ENCODE measurements at regions not wholly inside any gene's neighbourhood (a gene's known extent, or its start where the extent isn't known, plus 50 kb on each side); places are given as distances from the start of the nearest gene placed in this dataset.

DNA sequence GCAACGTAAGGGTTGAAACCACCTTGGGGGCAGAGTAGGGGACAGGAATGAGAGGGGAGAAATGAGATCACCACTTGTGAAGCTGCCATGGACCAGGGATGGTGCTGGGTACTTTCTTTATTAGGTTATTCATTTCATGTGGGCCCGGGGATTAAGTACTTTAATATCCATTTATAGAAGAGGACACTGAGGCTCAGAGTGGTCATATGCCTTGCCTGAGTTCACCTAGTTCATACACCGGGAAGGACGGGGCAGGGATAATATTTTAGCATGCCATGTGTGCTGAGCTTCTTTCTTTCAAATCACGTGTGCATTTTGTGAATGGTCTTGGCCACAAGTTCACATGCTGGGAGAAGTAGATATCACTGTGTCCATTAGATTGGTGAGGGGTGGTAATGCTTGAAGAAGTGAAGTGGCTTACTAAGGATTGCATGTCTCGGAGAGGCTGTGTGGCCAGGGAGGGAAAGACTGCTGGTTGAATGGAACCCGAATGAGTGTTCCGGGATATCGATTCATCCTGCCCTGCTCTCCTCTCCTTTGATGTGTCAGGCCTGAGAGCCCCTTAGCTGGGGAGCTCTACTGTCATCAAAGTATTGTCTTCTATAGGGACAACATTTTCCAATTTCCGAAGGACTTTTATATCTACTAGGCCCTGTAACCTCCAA is 187.1 kb downstream of the MYCN start (continued):
- TF ChIP-seq SIN3A (conservative IDR thresholded peaks at IDR 0.05 in 1 of 2, IDR thresholded peaks at IDR 0.05 in 1 of 2; ENCODE audit: low read depth in 1 of 2, low read length in 2 of 2): no peak
- no peak for TF ChIP-seq CBX8 (IDR thresholded peaks at IDR 0.05; ENCODE audit: borderline replicate concordance, low read depth, low read length)
- TF ChIP-seq CTBP2 (IDR thresholded peaks at IDR 0.05; ENCODE audit: borderline replicate concordance, insufficient read depth, insufficient read length, low read length): no peak
- no peak for TF ChIP-seq RAD21 (IDR thresholded peaks at IDR 0.05 in 1 of 2, conservative IDR thresholded peaks at IDR 0.05 in 1 of 2; ENCODE audit: low read depth in 2 of 2, low read length in 2 of 2)

All from H1 (cell line).